A204.1 (cell line): ENCODE measurements at regions not wholly inside any gene's neighbourhood (a gene's known extent, or its start where the extent isn't known, plus 50 kb on each side); places are given as distances from the start of the nearest gene placed in this dataset.
"Not testable (repeated sequence)": the region's sequence is repeated elsewhere in the genome, so short reads cannot be mapped to it uniquely, and the experiment has no call there.

Experiments
- FAIRE-seq: peaks from 2 replicates; lab custom pipeline; 2012; peaks lifted over from hg19 to GRCh38; lab: Jason Lieb, UNC

GRCh38 chr3:152196782-152197181, 71.9 kb upstream of the MBNL1 start:
- no peak for FAIRE-seq

- FAIRE-seq: no peak
These were observed 71.3 kb upstream of the MBNL1 start for GRCh38 chr3:152197451-152197850.

GRCh38 chr3:152197937-152198336, 70.8 kb upstream of the MBNL1 start:
- FAIRE-seq: no peak

DNA sequence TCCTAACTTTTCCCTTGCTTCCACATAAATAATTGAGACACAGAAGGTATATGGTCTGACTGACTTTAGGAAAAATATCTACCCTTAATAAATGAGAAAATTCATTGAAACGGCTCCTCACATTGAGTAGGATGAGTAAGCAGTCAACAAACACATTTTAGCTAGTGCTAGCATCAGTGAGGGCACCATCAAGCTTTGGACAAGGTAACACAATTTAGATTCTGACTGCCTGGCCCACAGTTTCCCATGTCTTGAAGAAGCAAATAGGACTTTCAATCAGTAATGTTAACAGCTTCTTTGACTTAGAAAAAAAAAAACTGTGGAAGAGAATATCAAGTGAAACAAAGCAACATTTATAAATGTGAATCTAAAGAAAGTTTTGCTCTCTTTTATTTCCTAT, 70.1 kb upstream of the MBNL1 start:
- FAIRE-seq: no peak

- no peak for FAIRE-seq
These were observed 69.5 kb upstream of the MBNL1 start for GRCh38 chr3:152199102-152199840.

DNA sequence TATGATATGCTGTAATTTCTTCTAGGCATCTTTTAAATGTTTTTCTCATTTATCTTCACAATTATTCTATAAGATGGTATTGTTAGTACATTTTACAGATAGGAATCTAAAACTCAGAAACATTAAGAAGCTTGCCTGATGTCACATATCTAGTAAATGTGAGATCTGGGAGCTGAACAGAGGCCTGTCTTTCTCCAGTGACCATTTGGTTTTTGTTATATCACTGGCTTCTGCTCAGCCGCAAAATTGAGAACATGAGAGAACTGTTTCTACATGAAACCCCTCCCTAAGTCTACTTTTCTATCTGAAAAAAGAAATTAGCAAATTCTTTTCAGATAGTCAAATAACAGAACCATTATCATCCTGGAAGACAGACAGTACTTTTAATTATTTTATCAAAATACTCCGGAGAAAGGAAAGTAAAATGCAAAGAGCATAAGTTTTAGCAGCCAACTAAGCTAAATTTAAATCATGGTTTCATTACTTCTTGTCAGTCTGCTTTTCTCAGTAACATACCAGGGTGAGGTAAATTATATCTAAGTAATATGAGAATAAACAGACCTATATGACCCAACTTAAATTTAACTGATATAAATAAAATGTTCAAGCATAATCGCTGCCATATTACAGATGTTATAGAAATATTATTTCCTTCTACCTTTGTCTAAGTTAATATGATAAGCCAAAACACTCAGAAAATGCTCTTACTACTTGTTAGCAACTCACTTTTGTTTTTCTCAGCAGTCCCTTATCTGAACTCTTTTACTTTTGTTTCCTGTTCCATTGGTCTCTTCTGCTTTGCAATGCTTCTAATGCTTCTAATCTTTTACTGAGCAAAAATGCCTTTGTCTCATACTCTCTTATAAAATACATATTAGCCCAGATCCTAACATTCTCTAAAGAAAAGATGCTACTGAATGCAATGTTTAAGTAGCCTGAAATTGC, 68.0 kb upstream of the MBNL1 start:
- FAIRE-seq: no peak

GRCh38 chr3:152202976-152203626, 65.6 kb upstream of the MBNL1 start:
- no peak for FAIRE-seq

- FAIRE-seq: no peak
These were observed 65.1 kb upstream of the MBNL1 start for GRCh38 chr3:152203652-152204051.

DNA sequence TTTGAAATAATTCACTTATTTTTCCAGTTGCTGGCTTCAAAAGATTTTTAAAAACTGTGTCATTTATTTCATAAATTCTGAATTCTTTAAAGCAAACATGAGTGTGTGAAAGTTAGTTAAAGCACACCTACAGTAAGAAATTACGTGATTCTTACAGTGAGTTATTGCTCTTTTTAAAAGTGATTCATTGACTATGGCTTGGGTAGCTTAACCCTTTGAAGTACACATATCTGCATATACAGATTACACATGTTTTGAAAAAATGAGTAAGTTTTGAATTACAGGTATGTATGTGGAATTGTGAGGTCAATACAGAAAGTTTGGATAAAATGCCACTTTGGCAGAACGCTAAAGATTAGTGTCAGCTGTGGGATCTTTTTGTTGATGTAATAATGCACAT, 64.5 kb upstream of the MBNL1 start:
- FAIRE-seq: no peak

GRCh38 chr3:152205097-152205593, 63.6 kb upstream of the MBNL1 start:
- FAIRE-seq: no peak

- no peak for FAIRE-seq
These were observed 62.4 kb upstream of the MBNL1 start for GRCh38 chr3:152206243-152206760.

GRCh38 chr3:152208439-152208838, 60.3 kb upstream of the MBNL1 start:
- no peak for FAIRE-seq

- no peak for FAIRE-seq
These were observed 59.7 kb upstream of the MBNL1 start for GRCh38 chr3:152209060-152209459.

DNA sequence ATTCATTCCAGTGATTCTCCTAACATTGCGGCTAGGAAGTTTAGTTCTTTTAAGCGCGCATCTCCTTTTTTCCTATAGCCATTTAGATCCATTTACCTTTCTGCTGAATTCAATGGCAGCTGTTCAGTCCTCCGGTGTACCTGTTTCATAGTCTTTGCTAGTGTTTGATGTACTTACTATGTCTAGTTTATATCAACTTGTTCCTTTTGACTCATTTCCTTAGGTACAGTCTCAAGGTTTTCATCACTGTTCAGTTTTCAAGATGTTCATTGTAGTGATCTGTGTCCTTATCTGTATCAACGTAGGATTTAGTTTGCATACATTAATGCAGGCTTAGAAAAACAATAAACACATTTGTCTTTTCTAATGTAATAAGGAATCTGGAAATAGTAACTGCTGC, 59.0 kb upstream of the MBNL1 start:
- FAIRE-seq: no peak

- FAIRE-seq: no peak
These were observed 58.0 kb upstream of the MBNL1 start for GRCh38 chr3:152210697-152211096.

DNA sequence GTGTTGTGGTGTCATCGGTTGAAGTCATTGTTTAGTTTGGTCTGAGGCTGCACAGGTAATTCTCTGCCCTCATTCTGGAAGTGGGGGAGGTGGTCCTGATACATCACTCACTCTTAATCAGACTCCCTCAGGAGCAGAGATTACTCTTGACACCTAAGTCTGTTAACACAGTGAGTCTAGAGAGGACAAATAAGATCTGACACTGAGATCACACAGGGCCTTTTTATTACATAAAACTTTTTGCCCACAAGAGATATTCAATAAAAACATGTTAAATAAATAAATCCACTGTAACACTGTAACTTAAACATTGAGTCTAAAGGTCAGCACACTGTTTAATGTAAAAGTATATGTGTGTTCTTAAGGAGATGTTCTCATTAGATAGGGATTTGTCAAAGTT, 57.1 kb upstream of the MBNL1 start:
- no peak for FAIRE-seq

DNA sequence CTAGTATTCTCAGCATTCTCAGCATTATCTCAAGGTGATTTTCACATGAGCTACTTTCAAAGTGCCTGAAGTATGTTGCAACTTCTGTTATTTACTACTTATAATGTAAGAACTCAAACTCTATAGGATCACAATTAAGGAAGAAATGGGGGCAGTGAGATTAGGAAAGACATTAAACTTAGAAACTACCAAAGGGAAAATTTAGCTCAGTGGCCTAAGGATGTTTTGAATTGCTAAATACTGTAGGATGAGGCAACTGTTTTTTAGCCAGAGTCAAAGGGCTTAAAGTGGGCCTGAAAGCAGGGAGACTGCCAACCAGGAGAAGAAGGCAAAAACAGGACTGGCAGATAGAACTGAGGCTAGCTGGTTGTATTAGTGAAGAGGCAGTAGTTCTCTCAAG, 55.5 kb upstream of the MBNL1 start:
- FAIRE-seq: no peak

DNA sequence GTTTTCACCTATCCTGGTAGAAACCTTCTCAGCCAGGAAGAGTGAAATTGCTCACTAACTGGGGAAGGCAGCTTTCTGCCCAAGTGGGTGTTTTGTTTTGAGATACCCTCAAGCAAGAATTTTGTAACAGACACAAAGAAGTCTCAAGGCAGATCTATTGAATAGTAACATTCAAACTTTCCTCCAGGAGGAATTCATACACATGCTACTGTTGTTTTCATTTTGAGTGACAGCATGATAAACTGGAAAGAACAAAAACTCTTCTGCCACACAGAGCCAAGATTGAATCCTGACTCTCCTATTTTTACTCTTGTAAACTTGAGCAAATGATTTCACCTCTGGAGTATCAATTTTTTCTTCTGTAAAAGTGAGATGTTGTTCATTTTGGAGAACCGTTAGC, 54.8 kb upstream of the MBNL1 start:
- FAIRE-seq: no peak

DNA sequence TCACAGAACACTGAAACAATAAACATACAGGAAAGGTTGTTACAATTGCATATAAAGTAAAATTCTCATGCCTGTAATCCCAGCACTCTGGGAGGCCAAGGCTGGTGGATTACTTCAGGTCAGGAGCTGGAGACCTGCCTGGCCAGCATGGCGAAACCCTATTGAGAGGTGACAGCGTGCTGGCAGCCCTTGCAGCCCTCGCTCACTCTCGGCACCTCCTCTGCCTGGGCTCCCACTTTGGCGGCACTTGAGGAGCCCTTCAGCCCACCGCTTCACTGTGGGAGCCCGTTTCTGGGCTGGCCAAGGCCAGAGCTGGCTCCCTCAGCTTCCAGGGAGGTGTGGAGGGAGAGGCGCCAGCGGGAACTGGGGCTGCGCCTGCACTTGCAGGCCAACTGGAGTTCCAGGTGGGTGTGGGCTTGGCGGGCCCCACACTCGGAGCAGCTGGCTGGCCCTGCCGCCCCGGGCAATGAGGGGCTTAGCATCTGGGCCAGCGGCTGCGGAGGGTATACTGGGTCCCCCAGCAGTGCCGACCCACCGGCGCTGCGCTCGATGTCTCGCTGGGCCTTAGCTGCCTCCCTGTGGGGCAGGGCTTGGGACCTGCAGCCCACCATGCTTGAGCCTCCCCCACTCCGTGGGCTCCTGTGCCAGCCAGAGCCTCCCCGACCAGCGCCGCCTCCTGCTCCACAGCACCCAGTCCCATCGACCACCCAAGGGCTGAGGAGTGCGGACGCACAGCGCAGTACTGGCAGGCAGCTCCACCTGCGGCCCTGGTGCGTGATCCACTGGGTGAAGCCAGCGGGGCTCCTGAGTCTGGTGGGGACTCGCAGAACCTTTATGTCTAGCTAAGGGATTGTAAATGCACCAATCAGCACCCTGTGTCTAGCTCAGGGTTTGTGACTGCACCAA, 51.5 kb upstream of the MBNL1 start:
- FAIRE-seq: not testable (repeated sequence)

DNA sequence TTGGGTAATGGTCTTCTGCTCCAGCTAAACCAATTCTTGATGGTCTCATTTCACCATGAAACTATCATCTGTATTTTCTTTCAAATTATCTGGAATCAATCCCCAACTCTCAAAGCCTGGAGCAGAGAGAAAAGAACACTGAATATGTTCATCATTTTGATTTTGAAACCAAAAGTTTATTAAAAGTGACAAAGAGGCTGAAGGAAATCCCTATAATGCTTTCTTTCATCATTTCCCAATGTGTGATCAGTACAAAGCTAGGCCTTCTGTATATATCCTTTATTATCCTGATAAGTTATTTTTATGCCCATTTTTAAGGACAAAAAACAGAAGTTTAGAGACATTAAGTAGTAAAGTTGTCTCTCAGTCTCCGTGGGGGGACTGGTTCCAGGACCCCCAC, 50.1 kb upstream of the MBNL1 start:
- FAIRE-seq: no peak
